Panc1 (cell line): ENCODE measurements at regions not wholly inside any gene's neighbourhood (a gene's known extent, or its start where the extent isn't known, plus 50 kb on each side); places are given as distances from the start of the nearest gene placed in this dataset.

Source experiments
- ATAC-seq: fragments of 200-7000 bp; cut with Tn5 transposase; 2 replicates; pipeline ENCODE4 v1.9.1; 2020; ENCODE audit warnings: mild to moderate bottlenecking, moderate library complexity
- BruUV-seq: library from RNA; stranded (reverse); fragments of 400-500 nt; replicated peaks from 2 replicates; lab custom pipeline; 2021; lab: Mats Ljungman, UMichigan
- CTCF ChIA-PET: fragments of 300-600 bp; sonication (Branson Sonifier 250); formaldehyde crosslinking; loops from one replicate; lab custom pipeline; 2022; ENCODE audit warnings: antibody characterized with exemption; lab: Charles Lee
- POLR2A ChIA-PET: fragments of 300-600 bp; sonication (Branson Sonifier 250); formaldehyde crosslinking; loops from one replicate; lab custom pipeline; 2022; ENCODE audit warnings: antibody characterized with exemption; lab: Charles Lee
- DNase-seq: peaks from one replicate; pipeline ENCODE4 v3.0.0-alpha.2; 2010; ENCODE audit warnings: low read depth, low spot score
- H3K27ac ChIP-seq: 2 replicates; pipeline ENCODE4 v1.5.1; 2011; ENCODE audit warnings: mild to moderate bottlenecking, low read length, inconsistent platforms
- H3K27me3 ChIP-seq: fragments of 200-500 bp; sonication (Bioruptor generic); 2 replicates; pipeline ENCODE4 v1.6.0; 2014; ENCODE audit warnings: low read length, inconsistent platforms; ENCODE audit not compliant: control insufficient read depth, insufficient read depth
- H3K36me3 ChIP-seq: fragments of 200-500 bp; sonication (Bioruptor generic); 2 replicates; pipeline ENCODE4 v1.5.1; 2014; ENCODE audit warnings: inconsistent platforms, mild to moderate bottlenecking, low read length, moderate library complexity; ENCODE audit not compliant: control insufficient read depth, insufficient read depth
- H3K4me1 ChIP-seq: 2 replicates; pipeline ENCODE4 v1.5.1; 2011; ENCODE audit warnings: inconsistent platforms, mild to moderate bottlenecking, low read length, moderate library complexity; ENCODE audit not compliant: control insufficient read depth, insufficient read depth
- H3K4me3 ChIP-seq, 2 experiments: 2 replicates each; pipeline ENCODE4 v1.5.1; 2011 to 2012; ENCODE audit warnings: low read depth in 2 of 2, low read length in 2 of 2, mild to moderate bottlenecking in 2 of 2, inconsistent platforms in 1 of 2, moderate library complexity in 1 of 2
- H3K9me3 ChIP-seq: fragments of 200-500 bp; sonication (Bioruptor generic); 2 replicates; pipeline ENCODE4 v1.5.1; 2014; ENCODE audit warnings: low read depth, mild to moderate bottlenecking, inconsistent platforms, low read length, moderate library complexity; ENCODE audit not compliant: control insufficient read depth, insufficient read depth
- CTCF ChIP-seq: fragments of 450-650 bp; IDR thresholded peaks from 2 replicates; pipeline ENCODE4 v1.5.1; 2017; ENCODE audit warnings: mild to moderate bottlenecking
- POLR2AphosphoS5 ChIP-seq: IDR thresholded peaks from 2 replicates; pipeline ENCODE4 v1.6.1; 2012; ENCODE audit warnings: mild to moderate bottlenecking, low read depth, low read length, moderate library complexity
- REST ChIP-seq, 2 experiments: IDR thresholded peaks; 2 replicates each; pipeline ENCODE4 v1.6.1; 2011 to 2012; ENCODE audit warnings: low read depth in 2 of 2, control low read depth in 1 of 2, low read length in 1 of 2, mild to moderate bottlenecking in 1 of 2, moderate library complexity in 1 of 2; ENCODE audit not compliant: insufficient read depth in 1 of 2
- TCF7L2 ChIP-seq: IDR thresholded peaks from 2 replicates; pipeline ENCODE4 v1.6.1; 2011; ENCODE audit warnings: mild to moderate bottlenecking, low read depth, low read length, inconsistent platforms
- in situ Hi-C: cut with HindIII; loops from 2 replicates; pipeline ENCODE4 v1.10.0; 2016; ENCODE audit warnings: low sequenced_read_pairs, low pct_unique_long_range_greater_than_20kb
- intact Hi-C: fragments of 100-400 bp; cut with micrococcal nuclease; formaldehyde crosslinking; loops from one replicate; pipeline ENCODE4 v1.10.0; 2022; ENCODE audit not compliant: unreplicated experiment

GRCh38 chr12:25337916-25338315 is 87.2 kb upstream of the KRAS start:
- no peak for TF ChIP-seq POLR2AphosphoS5

GRCh38 chr12:25332143-25332542 is 81.4 kb upstream of the KRAS start:
- Histone ChIP-seq H3K4me3 (no peak overlapping the region), H3K27me3 (peaks cover 11% of the 10 kb centered on the region), H3K27ac (no peak overlapping the region), H3K36me3 (no peaks in the 10 kb centered on the region), H3K4me1 (no peaks in the 10 kb centered on the region), H3K9me3 (no peaks in the 10 kb centered on the region)
- POLR2A ChIA-PET = no interaction called here
- intact Hi-C loops = no loop called here
- no TSS peak for BruUV-seq
- DNase-seq (no peak), ATAC-seq (no peak)
- TF ChIP-seq POLR2AphosphoS5 = no peak
- no peak for TF ChIP-seq TCF7L2
- in situ Hi-C loops = no loop called here
- CTCF ChIA-PET = no interaction called here

More at GRCh38 chr12:25337916-25338315, 87.2 kb upstream of the KRAS start:
- Histone ChIP-seq H3K4me1 (no peaks in the 10 kb centered on the region), H3K4me3 (no peak overlapping the region), H3K9me3 (no peaks in the 10 kb centered on the region), H3K27ac (no peak overlapping the region), H3K27me3 (peaks cover 3% of the 10 kb centered on the region; the same call in 1 of the 2 replicates), H3K36me3 (no peaks in the 10 kb centered on the region)
- in situ Hi-C loops (no loop called here), intact Hi-C loops (no loop called here)
- ChIA-PET POLR2A (no interaction called here), CTCF (no interaction called here)
- BruUV-seq = no TSS peak
- no peak for ATAC-seq
- no peak for DNase-seq

- CTCF ChIA-PET = no interaction called here
Observed at GRCh38 chr12:25328072-25328712, 77.5 kb upstream of the KRAS start.

More at GRCh38 chr12:25328072-25328712, 77.5 kb upstream of the KRAS start:
- DNase-seq (no peak), ATAC-seq (no peak)
- Histone ChIP-seq H3K4me1 (no peaks in the 10 kb centered on the region), H3K27me3 (peaks cover 20% of the 10 kb centered on the region), H3K4me3 (no peak overlapping the region), H3K27ac (no peak overlapping the region), H3K36me3 (no peaks in the 10 kb centered on the region), H3K9me3 (no peaks in the 10 kb centered on the region)
- POLR2A ChIA-PET = no interaction called here
- intact Hi-C loops (no loop called here), in situ Hi-C loops (no loop called here)
- BruUV-seq = no TSS peak
- TF ChIP-seq REST (IDR thresholded peaks at IDR 0.05; ENCODE audit: insufficient read depth in 1 of 2, low read depth in 2 of 2, low read length in 1 of 2) (no peak), CTCF (no peak)
